ENCODE measurements at regions not wholly inside any gene's neighbourhood (a gene's known extent, or its start where the extent isn't known, plus 50 kb on each side); places are given as distances from the start of the nearest gene placed in this dataset.

GRCh38 chr12:77122236-77122635 is 56.9 kb upstream of the E2F7 start (continued):
- TF ChIP-seq GATA2 (CRISPR knock-in tag; IDR thresholded peaks at IDR 0.05) (no peak), PBX3 (IDR thresholded peaks at IDR 0.05) (peak; percentile 82), FOXJ3 (CRISPR knock-in tag; IDR thresholded peaks at IDR 0.05) (no peak), NRF1 (IDR thresholded peaks at IDR 0.05; ENCODE audit: low read depth, low read length) (no peak), SMC3 (IDR thresholded peaks at IDR 0.05; ENCODE audit: low read depth, low read length) (no peak), RXRA (IDR thresholded peaks at IDR 0.05; ENCODE audit: borderline replicate concordance, low read depth) (peak; percentile 47; the same call in 1 of the 2 replicates), MEF2A (IDR thresholded peaks at IDR 0.05; ENCODE audit: borderline replicate concordance, low read depth) (peak; percentile 86)
- TF ChIP-seq, protein P1, sequence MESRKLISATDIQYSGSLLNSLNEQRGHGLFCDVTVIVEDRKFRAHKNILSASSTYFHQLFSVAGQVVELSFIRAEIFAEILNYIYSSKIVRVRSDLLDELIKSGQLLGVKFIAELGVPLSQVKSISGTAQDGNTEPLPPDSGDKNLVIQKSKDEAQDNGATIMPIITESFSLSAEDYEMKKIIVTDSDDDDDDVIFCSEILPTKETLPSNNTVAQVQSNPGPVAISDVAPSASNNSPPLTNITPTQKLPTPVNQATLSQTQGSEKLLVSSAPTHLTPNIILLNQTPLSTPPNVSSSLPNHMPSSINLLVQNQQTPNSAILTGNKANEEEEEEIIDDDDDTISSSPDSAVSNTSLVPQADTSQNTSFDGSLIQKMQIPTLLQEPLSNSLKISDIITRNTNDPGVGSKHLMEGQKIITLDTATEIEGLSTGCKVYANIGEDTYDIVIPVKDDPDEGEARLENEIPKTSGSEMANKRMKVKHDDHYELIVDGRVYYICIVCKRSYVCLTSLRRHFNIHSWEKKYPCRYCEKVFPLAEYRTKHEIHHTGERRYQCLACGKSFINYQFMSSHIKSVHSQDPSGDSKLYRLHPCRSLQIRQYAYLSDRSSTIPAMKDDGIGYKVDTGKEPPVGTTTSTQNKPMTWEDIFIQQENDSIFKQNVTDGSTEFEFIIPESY (IDR thresholded peaks at IDR 0.05; ENCODE audit: borderline replicate concordance, low read depth) = no peak

- DNase-seq = no peak
- POLR2A ChIA-PET = no interaction called here
- CTCF ChIA-PET = no interaction called here
- Histone ChIP-seq H3K4me2 (peak overlapping the region; percentile 29), H3K79me2 (ENCODE audit: insufficient read depth) (no peaks in the 10 kb centered on the region), H3K4me3 (ENCODE audit: low read depth in 2 of 2, low read length in 1 of 2) (no peak overlapping the region), H4K20me1 (ENCODE audit: insufficient read depth) (no peaks in the 10 kb centered on the region), H3K9ac (peak overlapping the region; percentile 75), H3K9me2 (no peaks in the 10 kb centered on the region), H3K27me3 (ENCODE audit: insufficient read depth) (no peaks in the 10 kb centered on the region), H3K9me3 (no peaks in the 10 kb centered on the region), H3K36me3 (replicated peaks in 1 of 2; ENCODE audit: control insufficient read depth in 1 of 2, insufficient read depth in 2 of 2, low read length in 1 of 2) (no peaks in the 10 kb centered on the region), H3F3A (replicated peaks; ENCODE audit: insufficient read depth) (peaks cover 75% of the 10 kb centered on the region), H3K4me1 (ENCODE audit: control insufficient read depth in 1 of 2, insufficient read depth in 2 of 2, low read depth in 1 of 2, low read length in 1 of 2) (peaks cover 0 to 70% of the 10 kb centered on the region in 2 experiments; a peak in 3 of 4 replicates), H2AFZ (ENCODE audit: low read depth) (no peak overlapping the region), H3K27ac (ENCODE audit: low read depth in 2 of 2, low read length in 1 of 2) (peak overlapping the region; percentile 16 to 98; a peak in 3 of 4 replicates)
- WGBS (ENCODE audit: low lambda C conversion rate) = 4% methylated on average over 1 of the region's 1 CpG
- TF ChIP-seq RCOR1 (IDR thresholded peaks at IDR 0.05; ENCODE audit: low read length) = no peak
- no peak for TF ChIP-seq SMC3 (IDR thresholded peaks at IDR 0.05; ENCODE audit: low read depth, low read length)
- TF ChIP-seq FOXJ3 (CRISPR knock-in tag; IDR thresholded peaks at IDR 0.05) = no peak
- TF ChIP-seq RFX5 (IDR thresholded peaks at IDR 0.05; ENCODE audit: low read length) = no peak
- peak; percentile 60 for TF ChIP-seq JUND (IDR thresholded peaks at IDR 0.05)
- TF ChIP-seq, protein P1 (IDR thresholded peaks at IDR 0.05; ENCODE audit: borderline replicate concordance, low read depth) = no peak
- peak; percentile 84 for TF ChIP-seq NFIC (IDR thresholded peaks at IDR 0.05; ENCODE audit: borderline replicate concordance)
- TF ChIP-seq TEAD4 (IDR thresholded peaks at IDR 0.05; ENCODE audit: borderline replicate concordance, insufficient read depth) = no peak; the same call in 1 of the 2 replicates
- TF ChIP-seq, protein P2, sequence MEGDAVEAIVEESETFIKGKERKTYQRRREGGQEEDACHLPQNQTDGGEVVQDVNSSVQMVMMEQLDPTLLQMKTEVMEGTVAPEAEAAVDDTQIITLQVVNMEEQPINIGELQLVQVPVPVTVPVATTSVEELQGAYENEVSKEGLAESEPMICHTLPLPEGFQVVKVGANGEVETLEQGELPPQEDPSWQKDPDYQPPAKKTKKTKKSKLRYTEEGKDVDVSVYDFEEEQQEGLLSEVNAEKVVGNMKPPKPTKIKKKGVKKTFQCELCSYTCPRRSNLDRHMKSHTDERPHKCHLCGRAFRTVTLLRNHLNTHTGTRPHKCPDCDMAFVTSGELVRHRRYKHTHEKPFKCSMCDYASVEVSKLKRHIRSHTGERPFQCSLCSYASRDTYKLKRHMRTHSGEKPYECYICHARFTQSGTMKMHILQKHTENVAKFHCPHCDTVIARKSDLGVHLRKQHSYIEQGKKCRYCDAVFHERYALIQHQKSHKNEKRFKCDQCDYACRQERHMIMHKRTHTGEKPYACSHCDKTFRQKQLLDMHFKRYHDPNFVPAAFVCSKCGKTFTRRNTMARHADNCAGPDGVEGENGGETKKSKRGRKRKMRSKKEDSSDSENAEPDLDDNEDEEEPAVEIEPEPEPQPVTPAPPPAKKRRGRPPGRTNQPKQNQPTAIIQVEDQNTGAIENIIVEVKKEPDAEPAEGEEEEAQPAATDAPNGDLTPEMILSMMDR (IDR thresholded peaks at IDR 0.05) = no peak
- peak; percentile 76 for TF ChIP-seq FOSL2 (IDR thresholded peaks at IDR 0.05; ENCODE audit: borderline replicate concordance, low read depth)
- TF ChIP-seq GABPA (IDR thresholded peaks at IDR 0.05; ENCODE audit: low read depth) = no peak
- TF ChIP-seq TCF12 (IDR thresholded peaks at IDR 0.05) = peak; percentile 79
- TF ChIP-seq POLR2AphosphoS5 (IDR thresholded peaks at IDR 0.05; ENCODE audit: low read depth, low read length) = no peak
- TF ChIP-seq MEF2A (IDR thresholded peaks at IDR 0.05; ENCODE audit: borderline replicate concordance, low read depth) = peak; percentile 55; the same call in 1 of the 2 replicates
- no peak for TF ChIP-seq IRF3 (IDR thresholded peaks at IDR 0.05; ENCODE audit: low read depth, low read length)
Observed at GRCh38 chr12:77120156-77121085, 55.1 kb upstream of the E2F7 start.
